Activated CD4-positive, alpha-beta T cell treated with anti-CD3 and anti-CD28 coated beads for 36 hours (primary cell): ENCODE measurements at regions not wholly inside any gene's neighbourhood (a gene's known extent, or its start where the extent isn't known, plus 50 kb on each side); places are given as distances from the start of the nearest gene placed in this dataset.
A peak's percentile ranks its signal among the peaks of the same experiment; 100 is the strongest.
"Not testable (repeated sequence)": the region's sequence is repeated elsewhere in the genome, so short reads cannot be mapped to it uniquely, and the experiment has no call there.

Experiments used
- ATAC-seq: fragments of 200-7000 bp; cut with Tn5 transposase; one replicate; pipeline ENCODE4 v1.10.0; 2021; ENCODE audit warnings: mild to moderate bottlenecking, moderate library complexity
- CTCF ChIA-PET: fragments of 350-600 bp; sonication (Branson Sonifier 250); formaldehyde crosslinking; loops from one replicate; lab custom pipeline; 2021; ENCODE audit warnings: antibody characterized with exemption; lab: Charles Lee
- POLR2A ChIA-PET: fragments of 350-600 bp; sonication (Branson Sonifier 250); formaldehyde crosslinking; loops from one replicate; lab custom pipeline; 2021; ENCODE audit warnings: antibody characterized with exemption, inconsistent platforms; lab: Charles Lee
- DNase-seq: peaks from one replicate; pipeline ENCODE4 v3.0.0-alpha.2; 2020
- H3K27ac Mint-ChIP-seq: one replicate; pipeline ENCODE4 v1.8.0; 2021; ENCODE audit warnings: mixed read lengths
- H3K27me3 Mint-ChIP-seq: one replicate; pipeline ENCODE4 v1.8.0; 2021; ENCODE audit warnings: mixed read lengths
- H3K36me3 Mint-ChIP-seq: one replicate; pipeline ENCODE4 v1.8.0; 2021; ENCODE audit warnings: low read depth, mixed read lengths
- H3K4me1 Mint-ChIP-seq: one replicate; pipeline ENCODE4 v1.8.0; 2021; ENCODE audit warnings: mixed read lengths
- H3K4me3 Mint-ChIP-seq: one replicate; pipeline ENCODE4 v1.8.0; 2021; ENCODE audit warnings: mild to moderate bottlenecking, moderate library complexity, mixed read lengths
- H3K9me3 Mint-ChIP-seq: one replicate; pipeline ENCODE4 v1.8.0; 2021; ENCODE audit warnings: low read depth, mixed read lengths
- intact Hi-C, 2 experiments: fragments of 100-400 bp; cut with DNase I in 1 of 2; cut with micrococcal nuclease in 1 of 2; formaldehyde crosslinking; loops; one replicate each; pipeline versions ENCODE4 v1.14.2 to v1.15.1; 2022 to 2024; cut with DNase I, micrococcal nuclease

GRCh38 chr18:1653873-1654272, 749.2 kb downstream of the ADCYAP1 start:
- POLR2A ChIA-PET: no interaction called here
- peaks cover under 1% of the 10 kb centered on the region for H3K27me3 Mint-ChIP-seq
- intact Hi-C loops: loop anchor here in 1 of 2 experiments (10.0 kb wide), 2 partner anchors 69 to 99 kb away; no protein-coding TSS in a partner anchor
- CTCF ChIA-PET: interaction anchor here (1.1 kb wide), 1 partner anchor 10 kb away, joined by 5 read pairs; no protein-coding TSS in a partner anchor
- no peak overlapping the region for H3K27ac Mint-ChIP-seq
- no peaks in the 10 kb centered on the region for H3K4me1 Mint-ChIP-seq
- no peaks in the 10 kb centered on the region for H3K36me3 Mint-ChIP-seq
- ATAC-seq: no peak
- no peak overlapping the region for H3K4me3 Mint-ChIP-seq
- H3K9me3 Mint-ChIP-seq: no peaks in the 10 kb centered on the region
- no peak for DNase-seq

GRCh38 chr18:1657876-1658275, 753.2 kb downstream of the ADCYAP1 start:
- no peak for ATAC-seq
- no peak for DNase-seq
- ChIA-PET CTCF (no interaction called here), POLR2A (no interaction called here)
- intact Hi-C loops: loop anchor here in 1 of 2 experiments (10.0 kb wide), 2 partner anchors 73 to 103 kb away; no protein-coding TSS in a partner anchor
- H3K27ac Mint-ChIP-seq: no peak overlapping the region
- no peaks in the 10 kb centered on the region for H3K4me1 Mint-ChIP-seq
- peaks cover 4% of the 10 kb centered on the region for H3K27me3 Mint-ChIP-seq
- H3K36me3 Mint-ChIP-seq: no peaks in the 10 kb centered on the region
- no peaks in the 10 kb centered on the region for H3K9me3 Mint-ChIP-seq
- H3K4me3 Mint-ChIP-seq: no peak overlapping the region

- DNase-seq (no peak), ATAC-seq (no peak)
- ChIA-PET CTCF (no interaction called here), POLR2A (no interaction called here)
- Mint-ChIP-seq H3K4me1 (no peaks in the 10 kb centered on the region), H3K9me3 (no peaks in the 10 kb centered on the region), H3K36me3 (no peaks in the 10 kb centered on the region), H3K27ac (no peak overlapping the region), H3K4me3 (no peak overlapping the region), H3K27me3 (peaks cover 4% of the 10 kb centered on the region)
- intact Hi-C loops: loop anchor here in 1 of 2 experiments (10.0 kb wide), 2 partner anchors 74 to 104 kb away; no protein-coding TSS in a partner anchor
These were observed 754.4 kb downstream of the ADCYAP1 start for GRCh38 chr18:1658908-1659566.

- Mint-ChIP-seq H3K4me1 (no peaks in the 10 kb centered on the region), H3K36me3 (no peaks in the 10 kb centered on the region), H3K27me3 (peaks cover 5% of the 10 kb centered on the region), H3K9me3 (no peaks in the 10 kb centered on the region), H3K27ac (no peak overlapping the region), H3K4me3 (no peak overlapping the region)
- DNase-seq: peak; percentile 68
- ATAC-seq: peak; percentile 42
- intact Hi-C loops: loop anchor here in 1 of 2 experiments (2.0 kb wide), 2 partner anchors 15 to 799 kb away; no protein-coding TSS in a partner anchor
- ChIA-PET POLR2A (no interaction called here), CTCF (interaction anchor here (0.5 to 1.6 kb wide), 12 partner anchors 8 to 273 kb away, joined by 3 to 5 read pairs (median 4); no protein-coding TSS in a partner anchor)
These were observed 759.4 kb downstream of the ADCYAP1 start for GRCh38 chr18:1663879-1664705.

GRCh38 chr18:1665079-1665478, 760.4 kb downstream of the ADCYAP1 start:
- H3K4me3 Mint-ChIP-seq: no peak overlapping the region

GRCh38 chr18:1668279-1668678, 763.6 kb downstream of the ADCYAP1 start:
- intact Hi-C loops: no loop called here
- CTCF ChIA-PET: no interaction called here

More at GRCh38 chr18:1665079-1665478, 760.4 kb downstream of the ADCYAP1 start:
- H3K9me3 Mint-ChIP-seq: no peaks in the 10 kb centered on the region
- CTCF ChIA-PET: no interaction called here
- no peaks in the 10 kb centered on the region for H3K4me1 Mint-ChIP-seq
- POLR2A ChIA-PET: no interaction called here
- H3K27ac Mint-ChIP-seq: no peak overlapping the region
- intact Hi-C loops: loop anchor here in 1 of 2 experiments (2.0 kb wide), 1 partner anchor 800 kb away; no protein-coding TSS in a partner anchor
- DNase-seq (no peak), ATAC-seq (no peak)
- no peaks in the 10 kb centered on the region for H3K36me3 Mint-ChIP-seq
- H3K27me3 Mint-ChIP-seq: peaks cover 6% of the 10 kb centered on the region

GRCh38 chr18:1671710-1672109, 767.0 kb downstream of the ADCYAP1 start:
- ATAC-seq, intact Hi-C loops, H3K4me3 Mint-ChIP-seq, H3K27me3 Mint-ChIP-seq, H3K27ac Mint-ChIP-seq, H3K36me3 Mint-ChIP-seq, H3K9me3 Mint-ChIP-seq, H3K4me1 Mint-ChIP-seq, POLR2A ChIA-PET, DNase-seq: not testable (repeated sequence)
- CTCF ChIA-PET: interaction anchor here (0.6 to 1.3 kb wide), 2 partner anchors 800 to 934 kb away, joined by 3 read pairs; no protein-coding TSS in a partner anchor

More at GRCh38 chr18:1668279-1668678, 763.6 kb downstream of the ADCYAP1 start:
- H3K4me1 Mint-ChIP-seq: no peaks in the 10 kb centered on the region
- no peak overlapping the region for H3K4me3 Mint-ChIP-seq
- H3K36me3 Mint-ChIP-seq: no peaks in the 10 kb centered on the region
- POLR2A ChIA-PET: no interaction called here
- DNase-seq: no peak
- H3K9me3 Mint-ChIP-seq: no peaks in the 10 kb centered on the region
- ATAC-seq: no peak
- peaks cover 6% of the 10 kb centered on the region for H3K27me3 Mint-ChIP-seq
- H3K27ac Mint-ChIP-seq: no peak overlapping the region

- H3K9me3 Mint-ChIP-seq: no peaks in the 10 kb centered on the region
These were observed 771.7 kb downstream of the ADCYAP1 start for GRCh38 chr18:1676387-1676786.

GRCh38 chr18:1680108-1680507, 775.4 kb downstream of the ADCYAP1 start:
- Mint-ChIP-seq H3K27ac (no peak overlapping the region), H3K4me1 (no peaks in the 10 kb centered on the region), H3K9me3 (no peaks in the 10 kb centered on the region), H3K27me3 (no peaks in the 10 kb centered on the region), H3K4me3 (no peak overlapping the region), H3K36me3 (no peaks in the 10 kb centered on the region)
- intact Hi-C loops: loop anchor here in 1 of 2 experiments (5.0 kb wide), 1 partner anchor 52 kb away; no protein-coding TSS in a partner anchor
- no peak for DNase-seq
- ChIA-PET POLR2A (no interaction called here), CTCF (no interaction called here)
- no peak for ATAC-seq

More at GRCh38 chr18:1676387-1676786, 771.7 kb downstream of the ADCYAP1 start:
- DNase-seq (no peak), ATAC-seq (no peak)
- intact Hi-C loops: no loop called here
- CTCF ChIA-PET: interaction anchor here (0.9 to 1.0 kb wide), 2 partner anchors 15 to 21 kb away, joined by 3 read pairs; no protein-coding TSS in a partner anchor
- H3K27ac Mint-ChIP-seq: no peak overlapping the region
- no peaks in the 10 kb centered on the region for H3K27me3 Mint-ChIP-seq
- no peaks in the 10 kb centered on the region for H3K4me1 Mint-ChIP-seq
- H3K36me3 Mint-ChIP-seq: no peaks in the 10 kb centered on the region
- POLR2A ChIA-PET: no interaction called here
- H3K4me3 Mint-ChIP-seq: no peak overlapping the region

GRCh38 chr18:1691863-1692262, 787.2 kb downstream of the ADCYAP1 start:
- Mint-ChIP-seq H3K4me3 (no peak overlapping the region), H3K4me1 (no peaks in the 10 kb centered on the region), H3K27ac (no peak overlapping the region), H3K36me3 (no peaks in the 10 kb centered on the region), H3K9me3 (no peaks in the 10 kb centered on the region), H3K27me3 (no peaks in the 10 kb centered on the region)
- intact Hi-C loops: no loop called here
- ChIA-PET POLR2A (no interaction called here), CTCF (interaction anchor here (1.4 kb wide), 1 partner anchor 15 kb away, joined by 3 read pairs; no protein-coding TSS in a partner anchor)
- ATAC-seq (no peak), DNase-seq (no peak)

GRCh38 chr18:1708006-1708405, 803.3 kb downstream of the ADCYAP1 start:
- no peaks in the 10 kb centered on the region for H3K36me3 Mint-ChIP-seq
- CTCF ChIA-PET: no interaction called here
- no peak overlapping the region for H3K27ac Mint-ChIP-seq
- H3K9me3 Mint-ChIP-seq: no peaks in the 10 kb centered on the region
- ATAC-seq: no peak
- no peak overlapping the region for H3K4me3 Mint-ChIP-seq
- POLR2A ChIA-PET: no interaction called here
- no peaks in the 10 kb centered on the region for H3K27me3 Mint-ChIP-seq
- no peaks in the 10 kb centered on the region for H3K4me1 Mint-ChIP-seq
- intact Hi-C loops: loop anchor here in 1 of 2 experiments (10.0 kb wide), 1 partner anchor 73 kb away; no protein-coding TSS in a partner anchor
- no peak for DNase-seq
